ENCODE measurements at regions not wholly inside any gene's neighbourhood (a gene's known extent, or its start where the extent isn't known, plus 50 kb on each side); places are given as distances from the start of the nearest gene placed in this dataset.

DNA sequence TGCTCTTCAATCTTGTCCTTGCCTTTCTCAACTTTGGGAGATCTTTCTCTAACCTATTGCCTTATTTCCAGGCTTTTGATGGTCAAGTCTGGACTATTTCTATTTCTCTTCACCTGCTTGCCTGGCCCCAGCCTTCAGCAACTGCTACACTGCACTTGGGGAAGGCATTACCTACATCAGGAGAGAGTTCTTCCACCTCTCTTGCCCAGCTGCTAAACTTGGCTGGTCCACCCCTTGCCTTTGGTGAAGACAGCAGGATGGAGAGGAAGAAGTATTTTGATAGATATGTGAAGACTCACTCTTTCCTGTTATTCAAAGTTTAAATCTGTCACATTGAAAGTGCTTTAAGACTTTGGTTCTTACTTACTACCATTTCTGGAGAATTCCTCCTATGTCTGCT is 574.8 kb downstream of the ZPLD1 start (continued):
- TF ChIP-seq, protein P1, sequence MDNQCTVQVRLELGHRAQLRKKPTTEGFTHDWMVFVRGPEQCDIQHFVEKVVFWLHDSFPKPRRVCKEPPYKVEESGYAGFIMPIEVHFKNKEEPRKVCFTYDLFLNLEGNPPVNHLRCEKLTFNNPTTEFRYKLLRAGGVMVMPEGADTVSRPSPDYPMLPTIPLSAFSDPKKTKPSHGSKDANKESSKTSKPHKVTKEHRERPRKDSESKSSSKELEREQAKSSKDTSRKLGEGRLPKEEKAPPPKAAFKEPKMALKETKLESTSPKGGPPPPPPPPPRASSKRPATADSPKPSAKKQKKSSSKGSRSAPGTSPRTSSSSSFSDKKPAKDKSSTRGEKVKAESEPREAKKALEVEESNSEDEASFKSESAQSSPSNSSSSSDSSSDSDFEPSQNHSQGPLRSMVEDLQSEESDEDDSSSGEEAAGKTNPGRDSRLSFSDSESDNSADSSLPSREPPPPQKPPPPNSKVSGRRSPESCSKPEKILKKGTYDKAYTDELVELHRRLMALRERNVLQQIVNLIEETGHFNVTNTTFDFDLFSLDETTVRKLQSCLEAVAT (IDR thresholded peaks at IDR 0.05), result no peak
- TF ChIP-seq GATAD2B (conservative IDR thresholded peaks at IDR 0.05; ENCODE audit: low read depth), result no peak
- TF ChIP-seq HDAC6 (IDR thresholded peaks at IDR 0.05; ENCODE audit: unreplicated experiment), result no peak
- TF ChIP-seq RB1 (IDR thresholded peaks at IDR 0.05; ENCODE audit: borderline replicate concordance), result no peak
- no peak for TF ChIP-seq MEF2A (IDR thresholded peaks at IDR 0.05; ENCODE audit: insufficient read depth, low read depth, low read length)

DNA sequence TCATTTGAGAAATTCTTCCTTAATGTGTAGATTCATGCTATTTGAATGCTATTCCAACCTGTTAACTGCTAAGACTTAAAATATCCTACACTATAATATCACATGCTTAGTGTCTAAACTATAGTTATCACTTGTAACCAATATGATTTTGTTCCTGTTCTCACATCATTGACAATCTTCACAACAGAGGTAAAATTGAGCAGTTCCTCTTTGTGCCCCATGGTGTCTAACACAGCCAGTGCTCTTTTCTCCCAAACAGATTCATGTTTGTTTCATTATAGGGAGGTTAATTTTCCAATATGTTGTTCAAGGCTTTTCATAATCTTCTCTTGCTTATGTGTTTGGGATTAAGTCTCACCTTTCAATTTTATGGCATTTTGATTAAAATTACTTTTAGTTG is 591.1 kb downstream of the ZPLD1 start:
- ChIA-PET SMC1A (ENCODE audit: uncharacterized antibody, unreplicated experiment) (no interaction called here), RAD21 (ENCODE audit: unreplicated experiment) (no interaction called here), POLR2A (no interaction called here), CTCF (no interaction called here)
- Histone ChIP-seq H2AFZ (ENCODE audit: control insufficient read depth, low read depth, low read length) (no peak overlapping the region), H3K9ac (ENCODE audit: control insufficient read depth, insufficient read depth, low read length) (no peak overlapping the region), H3K36me3 (ENCODE audit: control insufficient read depth in 2 of 2, insufficient read depth in 2 of 2, low read length in 1 of 2) (no peaks in the 10 kb centered on the region), H3K27me3 (replicated peaks in 1 of 2; ENCODE audit: control insufficient read depth in 2 of 2, insufficient read depth in 2 of 2, low read length in 1 of 2) (no peaks in the 10 kb centered on the region), H3K27ac (ENCODE audit: control insufficient read depth, insufficient read depth) (no peak overlapping the region), H3K4me3 (no peak overlapping the region), H3K79me2 (ENCODE audit: control insufficient read depth, insufficient read depth, low read length) (no peaks in the 10 kb centered on the region), H3K9me3 (replicated peaks; ENCODE audit: control insufficient read depth, insufficient read depth, low read length) (no peaks in the 10 kb centered on the region), H4K20me1 (ENCODE audit: control insufficient read depth, insufficient read depth) (no peaks in the 10 kb centered on the region), H3K4me1 (ENCODE audit: control insufficient read depth, insufficient read depth, low read length) (no peaks in the 10 kb centered on the region), H3K4me2 (ENCODE audit: control insufficient read depth, insufficient read depth) (no peak overlapping the region)
- intact Hi-C loops (cut with micrococcal nuclease; ENCODE audit: unreplicated experiment) (no loop called here), in situ Hi-C loops (cut with MboI) (no loop called here)
- FAIRE-seq (no peak), ATAC-seq (peak; percentile 64), DNase-seq (ENCODE audit: low read depth, low spot score) (no peak)
- TF ChIP-seq JUNB (IDR thresholded peaks at IDR 0.05) (no peak), SUZ12 (IDR thresholded peaks at IDR 0.05; ENCODE audit: unreplicated experiment) (no peak), TCF7 (IDR thresholded peaks at IDR 0.05; ENCODE audit: borderline replicate concordance) (no peak), RELA (IDR thresholded peaks at IDR 0.05; ENCODE audit: borderline replicate concordance, partially characterized antibody) (no peak), ZNF207 (IDR thresholded peaks at IDR 0.05; ENCODE audit: borderline replicate concordance) (no peak), NBN (IDR thresholded peaks at IDR 0.05) (no peak), ZNF24 (IDR thresholded peaks at IDR 0.05) (no peak)
- TF ChIP-seq, protein P2, sequence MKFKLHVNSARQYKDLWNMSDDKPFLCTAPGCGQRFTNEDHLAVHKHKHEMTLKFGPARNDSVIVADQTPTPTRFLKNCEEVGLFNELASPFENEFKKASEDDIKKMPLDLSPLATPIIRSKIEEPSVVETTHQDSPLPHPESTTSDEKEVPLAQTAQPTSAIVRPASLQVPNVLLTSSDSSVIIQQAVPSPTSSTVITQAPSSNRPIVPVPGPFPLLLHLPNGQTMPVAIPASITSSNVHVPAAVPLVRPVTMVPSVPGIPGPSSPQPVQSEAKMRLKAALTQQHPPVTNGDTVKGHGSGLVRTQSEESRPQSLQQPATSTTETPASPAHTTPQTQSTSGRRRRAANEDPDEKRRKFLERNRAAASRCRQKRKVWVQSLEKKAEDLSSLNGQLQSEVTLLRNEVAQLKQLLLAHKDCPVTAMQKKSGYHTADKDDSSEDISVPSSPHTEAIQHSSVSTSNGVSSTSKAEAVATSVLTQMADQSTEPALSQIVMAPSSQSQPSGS (IDR thresholded peaks at IDR 0.05; ENCODE audit: low read length), result no peak
- BruUV-seq (replicated peaks), result no TSS peak
